Tibial nerve (tissue), 3 donors: ENCODE measurements at regions not wholly inside any gene's neighbourhood (a gene's known extent, or its start where the extent isn't known, plus 50 kb on each side); places are given as distances from the start of the nearest gene placed in this dataset.

Experiments
- CTCF ChIP-seq, 5 experiments: fragments of 200-600 bp in 3 of 5; fragments of 450-650 bp in 2 of 5; sonication (generic) in 3 of 5; IDR thresholded peaks; one replicate each; pipeline ENCODE4 v1.5.1; 2016 to 2019; ENCODE audit warnings: antibody characterized with exemption in 5 of 5, mild to moderate bottlenecking in 3 of 5, moderate library complexity in 2 of 5
- POLR2A ChIP-seq, 2 donors: fragments of 450-650 bp; IDR thresholded peaks; one replicate each; pipeline ENCODE4 v1.6.1; 2017; ENCODE audit warnings: antibody characterized with exemption in 2 of 2, mild to moderate bottlenecking in 2 of 2, moderate library complexity in 2 of 2

GRCh38 chr4:126718136-126718535, 914.6 kb upstream of the INTU start:
- TF ChIP-seq CTCF (IDR thresholded peaks at IDR 0.05) (no peak), POLR2A (IDR thresholded peaks at IDR 0.05) (no peak)
